ENCODE measurements at regions not wholly inside any gene's neighbourhood (a gene's known extent, or its start where the extent isn't known, plus 50 kb on each side); places are given as distances from the start of the nearest gene placed in this dataset.

DNA sequence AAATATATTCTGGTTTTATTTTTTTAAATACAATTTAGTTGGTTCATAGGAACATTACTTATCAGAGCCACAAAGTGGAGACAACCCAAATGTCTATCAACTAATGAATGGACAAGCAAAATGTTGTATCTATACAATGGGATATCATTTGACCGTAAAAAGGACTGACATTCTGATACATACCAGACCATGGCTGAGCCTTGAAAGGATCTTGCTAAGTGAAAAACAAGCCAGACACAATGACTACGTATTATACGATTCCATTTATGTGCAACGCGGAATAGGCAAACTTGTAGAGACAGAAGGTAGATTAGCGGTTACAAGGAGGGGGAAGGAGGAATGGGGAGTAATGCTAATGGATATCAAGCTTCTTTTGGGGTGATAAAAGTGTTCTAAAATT, 621.6 kb downstream of the BNC2 start:
- Histone ChIP-seq H3K36me3 (ENCODE audit: control insufficient read depth in 4 of 4, insufficient read depth in 3 of 4, low read depth in 1 of 4, low read length in 3 of 4) (no peaks in the 10 kb centered on the region), H3K27ac (ENCODE audit: low read depth in 1 of 2, low read length in 2 of 2) (no peak overlapping the region), H3K9me3 (ENCODE audit: control insufficient read depth in 4 of 4, low read length in 3 of 4) (no peaks in the 10 kb centered on the region), H3K9ac (ENCODE audit: low read depth in 1 of 2, low read length in 2 of 2) (no peak overlapping the region), H3K27me3 (ENCODE audit: control insufficient read depth in 4 of 4, insufficient read depth in 4 of 4, low read length in 3 of 4) (no peaks in the 10 kb centered on the region), H3K4me1 (ENCODE audit: control insufficient read depth in 4 of 4, insufficient read depth in 4 of 4, low read length in 3 of 4) (no peaks in the 10 kb centered on the region), H3K4me3 (ENCODE audit: low read depth in 1 of 3, low read length in 3 of 3) (no peak overlapping the region)
- TF ChIP-seq HNF4G (IDR thresholded peaks at IDR 0.05), result no peak
- no peak for TF ChIP-seq MAX (IDR thresholded peaks at IDR 0.05)
- no peak for TF ChIP-seq GABPA (IDR thresholded peaks at IDR 0.05 in 1 of 2, conservative IDR thresholded peaks at IDR 0.05 in 1 of 2)
- TF ChIP-seq HNF4A (conservative IDR thresholded peaks at IDR 0.05), result no peak
- no peak for TF ChIP-seq TAF1 (conservative IDR thresholded peaks at IDR 0.05)
- TF ChIP-seq NR2F2 (IDR thresholded peaks at IDR 0.05), result no peak
- 95% methylated on average over 6 of the region's 6 CpGs for WGBS
- no peak for DNase-seq (ENCODE audit: low spot score)

- H3K27me3 ChIP-seq (ENCODE audit: control insufficient read depth in 4 of 4, insufficient read depth in 4 of 4, low read length in 3 of 4), result no peaks in the 10 kb centered on the region
- WGBS, result 86% methylated on average over 5 of the region's 5 CpGs
- no peaks in the 10 kb centered on the region for H3K9me3 ChIP-seq (ENCODE audit: control insufficient read depth in 4 of 4, low read length in 3 of 4)
- no peaks in the 10 kb centered on the region for H3K36me3 ChIP-seq (ENCODE audit: control insufficient read depth in 4 of 4, insufficient read depth in 3 of 4, low read depth in 1 of 4, low read length in 3 of 4)
- no peaks in the 10 kb centered on the region for H3K4me1 ChIP-seq (ENCODE audit: control insufficient read depth in 4 of 4, insufficient read depth in 4 of 4, low read length in 3 of 4)
- H3K27ac ChIP-seq (ENCODE audit: low read depth in 1 of 2, low read length in 2 of 2), result no peak overlapping the region
- H3K4me3 ChIP-seq (ENCODE audit: low read depth in 1 of 3, low read length in 3 of 3), result no peak overlapping the region
- TF ChIP-seq GABPA (IDR thresholded peaks at IDR 0.05 in 1 of 2, conservative IDR thresholded peaks at IDR 0.05 in 1 of 2) (no peak), TAF1 (conservative IDR thresholded peaks at IDR 0.05) (no peak), ZBTB33 (IDR thresholded peaks at IDR 0.05) (no peak), FOXA2 (IDR thresholded peaks at IDR 0.05) (no peak), YY1 (IDR thresholded peaks at IDR 0.05) (no peak), FOXA1 (IDR thresholded peaks at IDR 0.05) (no peak)
- TF ChIP-seq, protein P1, sequence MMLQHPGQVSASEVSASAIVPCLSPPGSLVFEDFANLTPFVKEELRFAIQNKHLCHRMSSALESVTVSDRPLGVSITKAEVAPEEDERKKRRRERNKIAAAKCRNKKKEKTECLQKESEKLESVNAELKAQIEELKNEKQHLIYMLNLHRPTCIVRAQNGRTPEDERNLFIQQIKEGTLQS (IDR thresholded peaks at IDR 0.05), result no peak
- DNase-seq (ENCODE audit: low spot score), result no peak
- H3K9ac ChIP-seq (ENCODE audit: low read depth in 1 of 2, low read length in 2 of 2), result no peak overlapping the region
Measured at GRCh38 chr9:16252616-16253015, 617.9 kb downstream of the BNC2 start.

DNA sequence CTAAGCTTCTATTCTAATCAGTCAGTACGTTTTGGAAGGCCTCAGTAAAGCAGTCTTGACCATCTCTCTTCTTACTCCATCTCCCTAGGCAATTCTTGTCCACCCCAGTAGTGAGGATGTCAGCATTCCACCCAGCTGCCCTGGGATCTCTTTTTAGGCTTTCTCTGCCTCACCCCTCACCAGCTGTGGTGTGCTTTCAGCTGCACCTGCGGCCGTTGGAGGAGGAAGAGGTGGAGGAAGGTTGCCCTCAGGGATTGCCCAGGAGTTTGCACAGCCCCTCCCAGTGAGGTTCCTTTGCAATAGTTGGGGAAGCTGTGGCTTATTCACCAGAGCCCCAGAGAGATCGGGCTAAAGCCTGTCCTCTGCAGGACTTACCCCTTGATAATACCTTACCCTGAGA, 615.8 kb downstream of the BNC2 start:
- Histone ChIP-seq H3K9ac (ENCODE audit: low read depth in 1 of 2, low read length in 2 of 2) (no peak overlapping the region), H3K27ac (ENCODE audit: low read depth in 1 of 2, low read length in 2 of 2) (no peak overlapping the region), H3K4me1 (ENCODE audit: control insufficient read depth in 4 of 4, insufficient read depth in 4 of 4, low read length in 3 of 4) (no peaks in the 10 kb centered on the region), H3K27me3 (ENCODE audit: control insufficient read depth in 4 of 4, insufficient read depth in 4 of 4, low read length in 3 of 4) (no peaks in the 10 kb centered on the region), H3K9me3 (ENCODE audit: control insufficient read depth in 4 of 4, low read length in 3 of 4) (no peaks in the 10 kb centered on the region), H3K36me3 (ENCODE audit: control insufficient read depth in 4 of 4, insufficient read depth in 3 of 4, low read depth in 1 of 4, low read length in 3 of 4) (no peaks in the 10 kb centered on the region), H3K4me3 (ENCODE audit: low read depth in 1 of 3, low read length in 3 of 3) (no peak overlapping the region)
- no peak for TF ChIP-seq ZBTB33 (IDR thresholded peaks at IDR 0.05)
- no peak for TF ChIP-seq GABPA (IDR thresholded peaks at IDR 0.05 in 1 of 2, conservative IDR thresholded peaks at IDR 0.05 in 1 of 2)
- TF ChIP-seq FOXA2 (IDR thresholded peaks at IDR 0.05), result no peak
- 77% methylated on average over 4 of the region's 4 CpGs for WGBS
- DNase-seq (ENCODE audit: low spot score), result no peak

Measured in liver (tissue), 7 donors.